CD14-positive monocyte (primary cell): ENCODE measurements at regions not wholly inside any gene's neighbourhood (a gene's known extent, or its start where the extent isn't known, plus 50 kb on each side); places are given as distances from the start of the nearest gene placed in this dataset.

Experiments used
- DNase-seq, 3 donors: peaks; one replicate each; pipeline ENCODE4 v3.0.0-alpha.2; 2011 to 2022
- H2AFZ ChIP-seq: 2 replicates; pipeline ENCODE4 v1.6.0; 2012; ENCODE audit warnings: mild to moderate bottlenecking, low read depth, low read length, inconsistent platforms; ENCODE audit not compliant: insufficient read depth, poor library complexity, severe bottlenecking
- H3K27ac ChIP-seq, 2 donors: 1 replicate in 1 of 2; 2 replicates in 1 of 2; pipeline ENCODE4 v1.5.1; 2012 to 2013; ENCODE audit warnings: low read length in 2 of 2, control low read depth in 1 of 2, inconsistent platforms in 1 of 2, low read depth in 1 of 2, mild to moderate bottlenecking in 1 of 2
- H3K27me3 ChIP-seq, 2 donors: one replicate each; pipeline versions ENCODE4 v1.6.0 to v1.6.1; 2011 to 2013; ENCODE audit warnings: low read length in 2 of 2; ENCODE audit not compliant: control insufficient read depth in 2 of 2, insufficient read depth in 2 of 2
- H3K36me3 ChIP-seq, 2 donors: replicated peaks in 1 of 2; 1 replicate in 1 of 2; 2 replicates in 1 of 2; pipeline versions ENCODE4 v1.5.1 to v1.6.1; 2012 to 2013; ENCODE audit warnings: low read length in 2 of 2, control low read depth in 1 of 2, inconsistent platforms in 1 of 2, mild to moderate bottlenecking in 1 of 2; ENCODE audit not compliant: insufficient read depth in 2 of 2, control insufficient read depth in 1 of 2
- H3K4me1 ChIP-seq, 2 donors: 1 replicate in 1 of 2; 2 replicates in 1 of 2; pipeline versions ENCODE4 v1.5.1 to v1.6.1; 2012 to 2013; ENCODE audit warnings: low read length in 2 of 2, control low read depth in 1 of 2, inconsistent platforms in 1 of 2, mild to moderate bottlenecking in 1 of 2, moderate library complexity in 1 of 2; ENCODE audit not compliant: insufficient read depth in 2 of 2, control insufficient read depth in 1 of 2
- H3K4me2 ChIP-seq: replicated peaks from 2 replicates; pipeline ENCODE3; 2012; ENCODE audit warnings: low read length, moderate library complexity, mild to moderate bottlenecking; ENCODE audit not compliant: poor library complexity, severe bottlenecking; ENCODE audit errors: extremely low read depth
- H3K4me3 ChIP-seq, 3 experiments: fragments of 200-600 bp in 1 of 3; sonication (generic) in 1 of 3; replicated peaks in 1 of 3; 1 replicate in 2 of 3; 2 replicates in 1 of 3; pipeline ENCODE4 v1.5.1; 2011 to 2013; ENCODE audit warnings: low read length in 3 of 3, mild to moderate bottlenecking in 3 of 3, control low read depth in 2 of 3, low read depth in 2 of 3, inconsistent platforms in 1 of 3, moderate library complexity in 1 of 3
- H3K79me2 ChIP-seq: 2 replicates; pipeline ENCODE4 v1.6.0; 2012; ENCODE audit warnings: mild to moderate bottlenecking, control low read depth, inconsistent platforms, low read length, moderate library complexity; ENCODE audit not compliant: insufficient read depth
- H3K9ac ChIP-seq: 2 replicates; pipeline ENCODE4 v1.6.0; 2017; ENCODE audit warnings: low read length, mild to moderate bottlenecking; ENCODE audit not compliant: insufficient read depth, poor library complexity, severe bottlenecking
- H3K9me3 ChIP-seq, 2 donors: replicated peaks in 1 of 2; 1 replicate in 1 of 2; 2 replicates in 1 of 2; pipeline versions ENCODE4 v1.5.1 to v1.6.1; 2012 to 2013; ENCODE audit warnings: low read length in 2 of 2, control low read depth in 1 of 2; ENCODE audit not compliant: control insufficient read depth in 1 of 2, insufficient read depth in 1 of 2
- H4K20me1 ChIP-seq: 2 replicates; pipeline ENCODE4 v1.6.0; 2012; ENCODE audit warnings: mild to moderate bottlenecking, low read length, control low read depth, moderate library complexity; ENCODE audit not compliant: insufficient read depth
- H3K27ac Mint-ChIP-seq, 7 donors: one replicate each; pipeline ENCODE4 v1.8.0; 2020; ENCODE audit warnings: mild to moderate bottlenecking in 7 of 7, mixed read lengths in 7 of 7, moderate library complexity in 6 of 7, inconsistent platforms in 2 of 7
- H3K27me3 Mint-ChIP-seq, 3 donors: one replicate each; pipeline ENCODE4 v1.8.0; 2021 to 2022; ENCODE audit warnings: low read depth in 3 of 3, mild to moderate bottlenecking in 3 of 3, mixed read lengths in 3 of 3, moderate library complexity in 3 of 3, inconsistent platforms in 1 of 3
- H3K36me3 Mint-ChIP-seq, 2 donors: one replicate each; pipeline ENCODE4 v1.8.0; 2020; ENCODE audit warnings: mixed read lengths in 2 of 2, inconsistent platforms in 1 of 2, mild to moderate bottlenecking in 1 of 2
- H3K4me1 Mint-ChIP-seq: one replicate; pipeline ENCODE4 v1.8.0; 2020; ENCODE audit warnings: mild to moderate bottlenecking, mixed read lengths
- H3K4me3 Mint-ChIP-seq, 2 donors: one replicate each; pipeline ENCODE4 v1.8.0; 2020; ENCODE audit warnings: mild to moderate bottlenecking in 2 of 2, mixed read lengths in 2 of 2, moderate library complexity in 1 of 2
- H3K9me3 Mint-ChIP-seq, 7 donors: one replicate each; pipeline ENCODE4 v1.8.0; 2020 to 2022; ENCODE audit warnings: mixed read lengths in 7 of 7, mild to moderate bottlenecking in 6 of 7, moderate library complexity in 6 of 7, inconsistent platforms in 2 of 7
- CTCF ChIP-seq: fragments of 200-600 bp; IDR thresholded peaks from one replicate; pipeline ENCODE4 v1.8.0; 2022; ENCODE audit warnings: antibody characterized with exemption, mild to moderate bottlenecking
- WGBS: methylation state at CpG from one replicate; pipeline ENCODE4 v1.1.5; 2013; ENCODE audit warnings: missing lambda C conversion rate; ENCODE audit not compliant: insufficient coverage; 5-methylcytosine and 5-hydroxymethylcytosine counted together
- intact Hi-C, 2 donors: fragments of 100-400 bp; cut with micrococcal nuclease; formaldehyde crosslinking; loops; one replicate each; pipeline versions ENCODE4 v1.15.0 to v1.15.1; 2023

DNA sequence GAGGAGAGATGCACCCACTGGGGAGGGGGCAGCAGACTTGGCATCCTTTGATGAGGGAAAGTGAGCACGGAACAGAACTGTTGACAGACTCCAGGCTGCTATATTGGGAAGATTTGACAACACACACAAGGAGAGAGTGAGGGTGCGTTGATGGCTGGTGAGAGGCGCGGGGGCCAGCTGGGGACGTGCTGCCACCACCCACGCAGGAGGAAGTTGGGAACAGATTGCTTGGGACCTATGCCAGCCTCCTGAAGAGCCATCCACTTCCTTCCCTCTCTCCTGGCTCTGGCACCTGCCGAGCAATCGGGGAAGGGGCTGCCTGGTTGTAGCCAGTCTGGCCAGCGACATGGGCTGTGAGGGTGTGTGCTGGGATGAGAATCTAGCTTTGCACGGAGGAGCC, 223.7 kb upstream of the CSF3R start:
- Histone ChIP-seq H3K4me3 (no peak overlapping the region), H3K79me2 (no peaks in the 10 kb centered on the region), H3K9me3 (no peaks in the 10 kb centered on the region), H3K4me1 (no peaks in the 10 kb centered on the region), H3K4me2 (no peak overlapping the region), H2AFZ (no peak overlapping the region), H3K9ac (no peak overlapping the region), H3K27me3 (peaks cover under 1 to 14% of the 10 kb centered on the region in 2 donors), H4K20me1 (no peaks in the 10 kb centered on the region), H3K36me3 (no peaks in the 10 kb centered on the region), H3K27ac (no peak overlapping the region)
- DNase-seq, result no peak
- H3K27me3 Mint-ChIP-seq, result peaks cover 25 to 50% (median 36%) of the 10 kb centered on the region in 3 donors
- H3K27ac Mint-ChIP-seq, result no peak overlapping the region
- H3K9me3 Mint-ChIP-seq, result peaks cover 0 to 4% (median 0%) of the 10 kb centered on the region in 7 donors
- no peaks in the 10 kb centered on the region for H3K36me3 Mint-ChIP-seq
- intact Hi-C loops, result no loop called here
- H3K4me3 Mint-ChIP-seq, result peak overlapping the region in 1 of 2 donors; percentile 13
- no peak for TF ChIP-seq CTCF
- H3K4me1 Mint-ChIP-seq, result peaks cover 10% of the 10 kb centered on the region
- 57% methylated on average over 1 of the region's 10 CpGs for WGBS

DNA sequence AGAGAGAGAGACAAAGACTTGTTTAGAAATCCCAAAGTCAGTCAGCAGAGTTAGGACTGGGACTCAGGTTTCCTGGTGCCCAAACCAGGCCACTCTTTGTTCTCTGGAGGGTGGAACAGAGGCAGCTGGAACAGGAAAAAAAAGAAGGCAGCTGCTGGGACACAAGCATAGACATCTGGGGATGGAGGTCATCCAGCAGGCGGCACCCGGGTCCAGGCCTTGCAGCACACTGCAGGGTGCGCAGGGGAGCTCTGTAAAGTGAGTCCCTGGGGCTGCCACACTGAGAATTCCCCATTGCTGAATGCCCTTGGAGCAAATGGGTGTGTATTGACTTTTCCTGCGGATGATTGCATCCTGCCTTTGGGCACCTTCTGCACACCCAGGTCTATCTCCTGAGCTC, 222.9 kb upstream of the CSF3R start:
- peaks cover 10% of the 10 kb centered on the region for H3K4me1 Mint-ChIP-seq
- DNase-seq, result no peak
- H3K27ac Mint-ChIP-seq, result no peak overlapping the region
- no peak overlapping the region for H3K4me3 Mint-ChIP-seq
- Histone ChIP-seq H3K4me3 (no peak overlapping the region), H3K27ac (no peak overlapping the region), H3K4me1 (no peaks in the 10 kb centered on the region), H4K20me1 (no peaks in the 10 kb centered on the region), H3K27me3 (peaks cover 0 to 8% of the 10 kb centered on the region in 2 donors), H3K79me2 (no peaks in the 10 kb centered on the region), H3K36me3 (no peaks in the 10 kb centered on the region), H3K9me3 (no peaks in the 10 kb centered on the region), H3K9ac (no peak overlapping the region), H2AFZ (no peak overlapping the region), H3K4me2 (no peak overlapping the region)
- no peaks in the 10 kb centered on the region for H3K36me3 Mint-ChIP-seq
- TF ChIP-seq CTCF, result no peak
- intact Hi-C loops, result no loop called here
- H3K9me3 Mint-ChIP-seq, result peaks cover 0 to 4% (median 0%) of the 10 kb centered on the region in 7 donors
- 85% methylated on average over 4 of the region's 4 CpGs for WGBS
- peaks cover 19 to 43% (median 29%) of the 10 kb centered on the region in 3 donors for H3K27me3 Mint-ChIP-seq
